ENCODE measurements at regions not wholly inside any gene's neighbourhood (a gene's known extent, or its start where the extent isn't known, plus 50 kb on each side); places are given as distances from the start of the nearest gene placed in this dataset.

GRCh38 chr6:148689168-148689567, 57.7 kb upstream of the UST start:
- intact Hi-C loops (cut with DNase I) = no loop called here
- Histone ChIP-seq H3K27me3 (no peaks in the 10 kb centered on the region), H3K4me1 (no peaks in the 10 kb centered on the region), H3K36me3 (no peaks in the 10 kb centered on the region), H3K4me3 (no peak overlapping the region), H3K9me3 (no peaks in the 10 kb centered on the region), H3K27ac (replicated peaks in 1 of 4) (no peak overlapping the region)
- WGBS = 79% methylated on average over 3 of the region's 3 CpGs
- no peak for DNase-seq (ENCODE audit: extremely low spot score)
- TF ChIP-seq POLR2A (IDR thresholded peaks at IDR 0.05; ENCODE audit: low read depth) (no peak), EP300 (IDR thresholded peaks at IDR 0.05) (no peak), POLR2AphosphoS5 (IDR thresholded peaks at IDR 0.05) (no peak)
- TF ChIP-seq, protein P1, sequence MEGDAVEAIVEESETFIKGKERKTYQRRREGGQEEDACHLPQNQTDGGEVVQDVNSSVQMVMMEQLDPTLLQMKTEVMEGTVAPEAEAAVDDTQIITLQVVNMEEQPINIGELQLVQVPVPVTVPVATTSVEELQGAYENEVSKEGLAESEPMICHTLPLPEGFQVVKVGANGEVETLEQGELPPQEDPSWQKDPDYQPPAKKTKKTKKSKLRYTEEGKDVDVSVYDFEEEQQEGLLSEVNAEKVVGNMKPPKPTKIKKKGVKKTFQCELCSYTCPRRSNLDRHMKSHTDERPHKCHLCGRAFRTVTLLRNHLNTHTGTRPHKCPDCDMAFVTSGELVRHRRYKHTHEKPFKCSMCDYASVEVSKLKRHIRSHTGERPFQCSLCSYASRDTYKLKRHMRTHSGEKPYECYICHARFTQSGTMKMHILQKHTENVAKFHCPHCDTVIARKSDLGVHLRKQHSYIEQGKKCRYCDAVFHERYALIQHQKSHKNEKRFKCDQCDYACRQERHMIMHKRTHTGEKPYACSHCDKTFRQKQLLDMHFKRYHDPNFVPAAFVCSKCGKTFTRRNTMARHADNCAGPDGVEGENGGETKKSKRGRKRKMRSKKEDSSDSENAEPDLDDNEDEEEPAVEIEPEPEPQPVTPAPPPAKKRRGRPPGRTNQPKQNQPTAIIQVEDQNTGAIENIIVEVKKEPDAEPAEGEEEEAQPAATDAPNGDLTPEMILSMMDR (IDR thresholded peaks at IDR 0.05) = no peak

DNA sequence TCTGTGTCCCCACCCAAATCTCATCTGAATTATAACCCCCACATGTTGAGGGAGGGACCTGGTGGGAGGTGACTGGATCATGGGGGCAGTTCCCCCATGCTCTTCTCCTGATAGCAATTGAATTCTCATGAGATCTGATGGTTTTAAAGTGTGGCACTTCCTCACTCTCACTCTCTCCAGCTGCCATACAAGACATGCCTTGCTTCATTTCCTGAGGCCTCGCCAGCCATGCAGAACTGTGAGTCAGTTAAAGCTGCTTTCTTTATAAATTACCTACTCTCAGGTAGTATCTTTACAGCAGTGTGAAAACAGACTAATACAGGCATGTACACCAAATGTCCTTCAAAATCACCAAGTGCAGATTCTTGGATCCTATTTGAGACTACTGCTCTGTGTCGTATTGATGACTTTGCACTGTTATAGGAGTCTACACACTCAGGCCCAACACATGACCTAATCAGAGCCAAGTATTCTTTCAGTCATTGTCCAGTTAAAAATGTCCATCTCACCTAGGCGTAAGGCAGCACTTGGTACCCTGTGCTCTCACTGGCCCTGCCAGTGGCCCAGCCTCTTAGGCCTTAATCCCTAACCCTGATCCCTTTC, 52.8 kb upstream of the UST start:
- peaks cover 0 to under 1% (median 0%) of the 10 kb centered on the region in 4 donors for H3K4me1 ChIP-seq
- no peaks in the 10 kb centered on the region for H3K9me3 ChIP-seq
- no peaks in the 10 kb centered on the region for H3K36me3 ChIP-seq
- TF ChIP-seq, protein P1 (IDR thresholded peaks at IDR 0.05) = no peak
- TF ChIP-seq POLR2AphosphoS5 (IDR thresholded peaks at IDR 0.05) = no peak
- no peak for TF ChIP-seq POLR2A (IDR thresholded peaks at IDR 0.05; ENCODE audit: low read depth)
- TF ChIP-seq EP300 (IDR thresholded peaks at IDR 0.05) = no peak
- intact Hi-C loops (cut with DNase I) = no loop called here
- DNase-seq (ENCODE audit: extremely low spot score) = no peak
- 92% methylated on average over 3 of the region's 3 CpGs for WGBS
- H3K4me3 ChIP-seq = no peak overlapping the region
- H3K27ac ChIP-seq (replicated peaks in 1 of 4) = no peak overlapping the region
- H3K27me3 ChIP-seq = no peaks in the 10 kb centered on the region

All from esophagus muscularis mucosa (tissue), 4 donors.